Natural killer cell (primary cell): ENCODE measurements at regions not wholly inside any gene's neighbourhood (a gene's known extent, or its start where the extent isn't known, plus 50 kb on each side); places are given as distances from the start of the nearest gene placed in this dataset.

ENCODE experiments used
- ATAC-seq, 3 donors: fragments of 150-1000 bp in 2 of 3; fragments of 200-7000 bp in 1 of 3; cut with Tn5 transposase; 1 replicate in 1 of 3; 2 replicates in 2 of 3; pipeline ENCODE4 v1.10.0; 2021; ENCODE audit warnings: mild to moderate bottlenecking in 2 of 3, moderate library complexity in 2 of 3
- DNase-seq, 2 donors: peaks; one replicate each; pipeline versions ENCODE4 v3.0.0 to v3.0.0-alpha.2; 2013 to 2021; ENCODE audit warnings: mixed read lengths in 1 of 2
- H3K27ac ChIP-seq: one replicate; pipeline ENCODE4 v1.5.1; 2013; ENCODE audit warnings: mild to moderate bottlenecking, low read length
- H3K27me3 ChIP-seq: one replicate; pipeline ENCODE4 v1.6.1; 2013; ENCODE audit warnings: low read length; ENCODE audit not compliant: control insufficient read depth, insufficient read depth
- H3K36me3 ChIP-seq: one replicate; pipeline ENCODE4 v1.6.1; 2013; ENCODE audit warnings: low read length; ENCODE audit not compliant: control insufficient read depth, insufficient read depth
- H3K4me1 ChIP-seq: one replicate; pipeline ENCODE4 v1.6.1; 2013; ENCODE audit warnings: low read length; ENCODE audit not compliant: control insufficient read depth, insufficient read depth
- H3K4me3 ChIP-seq: one replicate; pipeline ENCODE4 v1.5.1; 2013; ENCODE audit warnings: low read length
- H3K9me3 ChIP-seq: one replicate; pipeline ENCODE4 v1.6.1; 2013; ENCODE audit warnings: low read length; ENCODE audit not compliant: control insufficient read depth, insufficient read depth
- H3K27ac Mint-ChIP-seq, 2 donors: one replicate each; pipeline ENCODE4 v1.8.0; 2022; ENCODE audit warnings: mild to moderate bottlenecking in 2 of 2, mixed read lengths in 2 of 2, moderate library complexity in 1 of 2
- H3K27me3 Mint-ChIP-seq, 2 donors: one replicate each; pipeline ENCODE4 v1.8.0; 2022; ENCODE audit warnings: low read depth in 2 of 2, mixed read lengths in 2 of 2
- H3K36me3 Mint-ChIP-seq: one replicate; pipeline ENCODE4 v1.8.0; 2022; ENCODE audit warnings: mixed read lengths
- H3K4me1 Mint-ChIP-seq, 2 donors: one replicate each; pipeline ENCODE4 v1.8.0; 2022; ENCODE audit warnings: mixed read lengths in 2 of 2
- H3K4me3 Mint-ChIP-seq: one replicate; pipeline ENCODE4 v1.8.0; 2022; ENCODE audit warnings: mild to moderate bottlenecking, moderate library complexity, mixed read lengths
- H3K9me3 Mint-ChIP-seq, 2 donors: one replicate each; pipeline ENCODE4 v1.8.0; 2022; ENCODE audit warnings: mixed read lengths in 2 of 2
- WGBS: methylation state at CpG from one replicate; pipeline ENCODE4 v1.1.7; 2013; ENCODE audit warnings: missing lambda C conversion rate; ENCODE audit not compliant: insufficient coverage; 5-methylcytosine and 5-hydroxymethylcytosine counted together
- intact Hi-C: fragments of 100-400 bp; cut with micrococcal nuclease; formaldehyde crosslinking; loops from one replicate; pipeline ENCODE4 v1.14.2; 2022
- TF ChIP-seq, protein P1 (sequence below): fragments of 200-600 bp; IDR thresholded peaks from one replicate; pipeline ENCODE4 v1.8.0; 2022; ENCODE audit warnings: antibody characterized with exemption

DNA sequence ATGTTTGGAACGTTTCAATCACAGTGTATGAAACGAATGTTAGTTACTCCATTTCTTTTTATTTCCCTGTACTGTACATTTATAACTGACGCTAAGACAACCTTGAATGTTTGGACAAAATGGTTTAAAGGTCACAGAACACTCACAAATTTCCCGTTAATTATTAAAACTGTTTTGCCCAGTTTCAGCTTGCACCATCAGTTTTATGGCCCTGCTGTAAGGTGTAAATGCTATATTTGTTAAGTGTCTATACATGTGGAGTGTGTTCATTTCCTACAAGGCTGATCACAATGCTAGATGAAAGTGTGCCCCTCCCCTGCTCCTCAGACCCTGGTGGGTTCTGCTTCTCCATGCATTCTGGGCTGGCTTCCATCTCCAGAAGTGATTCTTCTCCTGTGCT, 57.9 kb upstream of the ETS2 start:
- no peak for ATAC-seq
- H3K27ac ChIP-seq = no peak overlapping the region

DNA sequence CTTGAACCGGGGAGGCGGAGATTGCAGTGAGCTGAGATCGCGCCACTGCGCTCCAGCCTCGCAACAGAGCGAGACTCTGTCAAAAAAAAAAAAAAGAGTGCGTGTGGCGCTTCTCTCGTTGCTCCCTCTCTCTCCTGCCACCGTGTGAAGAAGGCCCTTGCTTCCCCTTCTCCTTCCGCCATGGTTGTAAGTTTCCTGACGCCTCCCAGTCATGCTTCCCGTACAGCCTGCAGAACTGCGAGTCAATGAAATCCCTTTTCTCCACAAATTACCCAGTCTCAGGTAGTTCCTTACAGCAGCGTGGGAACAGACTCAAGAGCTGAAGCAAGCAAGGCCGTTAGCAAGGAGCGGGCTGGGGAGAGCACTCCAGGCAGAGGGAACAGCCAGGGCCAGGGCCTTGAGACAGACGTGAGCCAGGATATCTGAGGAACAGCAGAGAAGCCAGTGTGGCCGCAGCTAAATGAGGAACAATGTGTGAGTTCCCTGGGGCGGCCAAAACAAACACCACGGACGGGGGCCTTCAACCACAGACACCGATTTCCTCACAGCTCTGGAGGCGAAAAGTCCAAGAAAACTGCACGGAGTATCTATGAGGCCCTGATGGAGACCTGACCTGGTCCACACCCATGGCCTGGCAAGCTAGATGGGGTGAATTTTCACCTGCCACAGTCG, 54.2 kb upstream of the ETS2 start:
- Histone ChIP-seq H3K36me3 (no peaks in the 10 kb centered on the region), H3K9me3 (no peaks in the 10 kb centered on the region), H3K27me3 (peaks cover 2% of the 10 kb centered on the region), H3K27ac (no peak overlapping the region), H3K4me1 (peaks cover 11% of the 10 kb centered on the region), H3K4me3 (no peak overlapping the region)
- H3K4me1 Mint-ChIP-seq = peaks cover 8 to 9% of the 10 kb centered on the region in 2 donors
- H3K4me3 Mint-ChIP-seq = no peak overlapping the region
- ATAC-seq = peak in 1 of 3 donors; percentile 63
- WGBS = 53% methylated on average over 27 of the region's 27 CpGs
- H3K27me3 Mint-ChIP-seq = peaks cover 15 to 44% of the 10 kb centered on the region in 2 donors
- H3K27ac Mint-ChIP-seq = no peak overlapping the region
- intact Hi-C loops = no loop called here
- no peak for DNase-seq
- H3K9me3 Mint-ChIP-seq = no peaks in the 10 kb centered on the region
- no peaks in the 10 kb centered on the region for H3K36me3 Mint-ChIP-seq
- TF ChIP-seq, protein P1, sequence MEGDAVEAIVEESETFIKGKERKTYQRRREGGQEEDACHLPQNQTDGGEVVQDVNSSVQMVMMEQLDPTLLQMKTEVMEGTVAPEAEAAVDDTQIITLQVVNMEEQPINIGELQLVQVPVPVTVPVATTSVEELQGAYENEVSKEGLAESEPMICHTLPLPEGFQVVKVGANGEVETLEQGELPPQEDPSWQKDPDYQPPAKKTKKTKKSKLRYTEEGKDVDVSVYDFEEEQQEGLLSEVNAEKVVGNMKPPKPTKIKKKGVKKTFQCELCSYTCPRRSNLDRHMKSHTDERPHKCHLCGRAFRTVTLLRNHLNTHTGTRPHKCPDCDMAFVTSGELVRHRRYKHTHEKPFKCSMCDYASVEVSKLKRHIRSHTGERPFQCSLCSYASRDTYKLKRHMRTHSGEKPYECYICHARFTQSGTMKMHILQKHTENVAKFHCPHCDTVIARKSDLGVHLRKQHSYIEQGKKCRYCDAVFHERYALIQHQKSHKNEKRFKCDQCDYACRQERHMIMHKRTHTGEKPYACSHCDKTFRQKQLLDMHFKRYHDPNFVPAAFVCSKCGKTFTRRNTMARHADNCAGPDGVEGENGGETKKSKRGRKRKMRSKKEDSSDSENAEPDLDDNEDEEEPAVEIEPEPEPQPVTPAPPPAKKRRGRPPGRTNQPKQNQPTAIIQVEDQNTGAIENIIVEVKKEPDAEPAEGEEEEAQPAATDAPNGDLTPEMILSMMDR = no peak

More for the DNA sequence above, 57.9 kb upstream of the ETS2 start:
- intact Hi-C loops = no loop called here
- Mint-ChIP-seq H3K36me3 (no peaks in the 10 kb centered on the region), H3K27ac (no peak overlapping the region), H3K27me3 (peaks cover 20 to 27% of the 10 kb centered on the region in 2 donors), H3K4me1 (no peaks in the 10 kb centered on the region), H3K4me3 (no peak overlapping the region), H3K9me3 (no peaks in the 10 kb centered on the region)
- 86% methylated on average over 4 of the region's 4 CpGs for WGBS
- TF ChIP-seq, protein P1 = no peak
- Histone ChIP-seq H3K4me1 (peaks cover 11% of the 10 kb centered on the region), H3K27me3 (peaks cover 2% of the 10 kb centered on the region), H3K36me3 (no peaks in the 10 kb centered on the region), H3K9me3 (no peaks in the 10 kb centered on the region), H3K4me3 (no peak overlapping the region)
- no peak for DNase-seq

DNA sequence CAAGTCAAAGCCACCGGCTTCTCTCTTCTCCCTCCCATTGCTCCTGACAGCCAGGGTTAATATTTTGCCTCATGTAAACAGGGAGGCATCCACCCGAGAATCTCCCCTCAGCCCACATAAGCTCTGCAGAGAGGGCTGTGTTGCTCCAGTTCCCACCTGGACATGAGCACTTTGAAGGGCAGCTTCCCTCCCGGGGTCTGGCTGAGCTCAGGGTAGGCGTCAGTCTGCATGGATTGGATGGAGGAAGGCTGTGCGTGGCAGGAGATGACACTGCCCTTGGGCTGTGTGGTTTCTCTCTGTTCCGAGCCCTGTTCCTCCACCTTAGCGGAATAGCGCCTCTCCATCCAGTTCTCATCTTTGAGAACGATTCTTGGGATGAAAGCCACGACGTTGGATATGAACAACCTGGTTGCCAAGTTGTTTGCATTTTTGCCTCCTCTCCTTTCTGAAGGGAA, 53.7 kb upstream of the ETS2 start:
- H3K4me1 Mint-ChIP-seq = peaks cover 8 to 9% of the 10 kb centered on the region in 2 donors
- H3K27ac Mint-ChIP-seq = no peak overlapping the region
- ATAC-seq = no peak
- Histone ChIP-seq H3K4me1 (peaks cover 11% of the 10 kb centered on the region), H3K36me3 (no peaks in the 10 kb centered on the region), H3K9me3 (no peaks in the 10 kb centered on the region), H3K4me3 (no peak overlapping the region), H3K27ac (no peak overlapping the region), H3K27me3 (peaks cover 2% of the 10 kb centered on the region)
- no peak for DNase-seq
- H3K27me3 Mint-ChIP-seq = peaks cover 13 to 44% of the 10 kb centered on the region in 2 donors
- H3K4me3 Mint-ChIP-seq = no peak overlapping the region
- TF ChIP-seq, protein P1 = no peak
- no peaks in the 10 kb centered on the region for H3K9me3 Mint-ChIP-seq
- WGBS = 76% methylated on average over 11 of the region's 11 CpGs
- H3K36me3 Mint-ChIP-seq = no peaks in the 10 kb centered on the region
- intact Hi-C loops = no loop called here

DNA sequence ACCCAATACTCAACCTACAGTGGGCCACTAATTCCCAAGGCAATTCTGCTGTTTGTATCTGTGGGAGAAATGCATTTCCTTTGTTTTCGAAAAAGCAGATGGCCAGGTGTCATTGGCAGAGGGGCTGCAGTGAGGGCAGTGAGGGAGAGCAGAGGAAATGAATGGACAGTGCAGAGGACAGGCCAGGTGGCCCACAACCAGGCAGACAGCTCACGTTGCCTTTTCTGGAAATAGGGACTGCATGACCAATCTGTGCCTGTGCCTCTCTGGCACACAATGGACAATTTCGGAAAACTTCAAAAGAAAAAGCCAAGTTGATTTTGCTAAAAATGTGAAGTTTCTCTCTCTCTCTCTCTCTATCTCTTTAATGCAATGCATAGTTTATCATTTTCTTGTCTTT, 52.6 kb upstream of the ETS2 start:
- peaks cover 8 to 9% of the 10 kb centered on the region in 2 donors for H3K4me1 Mint-ChIP-seq
- H3K36me3 ChIP-seq = no peaks in the 10 kb centered on the region
- H3K27ac ChIP-seq = no peak overlapping the region
- 86% methylated on average over 3 of the region's 3 CpGs for WGBS
- H3K4me3 Mint-ChIP-seq = no peak overlapping the region
- H3K9me3 ChIP-seq = no peaks in the 10 kb centered on the region
- no peaks in the 10 kb centered on the region for H3K36me3 Mint-ChIP-seq
- no peak overlapping the region for H3K4me3 ChIP-seq
- H3K27me3 ChIP-seq = peaks cover 2% of the 10 kb centered on the region
- no peak for DNase-seq
- intact Hi-C loops = no loop called here
- peaks cover 11% of the 10 kb centered on the region for H3K4me1 ChIP-seq
- no peak for ATAC-seq
- no peaks in the 10 kb centered on the region for H3K9me3 Mint-ChIP-seq
- TF ChIP-seq, protein P1 = no peak
- no peak overlapping the region for H3K27ac Mint-ChIP-seq
- H3K27me3 Mint-ChIP-seq = peaks cover 14 to 44% of the 10 kb centered on the region in 2 donors
